Tibial artery (tissue), 4 donors: ENCODE measurements at regions not wholly inside any gene's neighbourhood (a gene's known extent, or its start where the extent isn't known, plus 50 kb on each side); places are given as distances from the start of the nearest gene placed in this dataset.

Experiments used
- DNase-seq, 2 donors: peaks; one replicate each; pipeline ENCODE4 v3.0.0-alpha.2; 2019
- H3K27ac ChIP-seq, 2 donors: fragments of 200-600 bp; sonication (generic) in 1 of 2; 1 replicate in 1 of 2; 2 replicates in 1 of 2; pipeline ENCODE4 v1.5.1; 2018 to 2019; ENCODE audit warnings: mild to moderate bottlenecking in 1 of 2
- H3K27me3 ChIP-seq, 2 donors: fragments of 200-600 bp; sonication (generic) in 1 of 2; one replicate each; pipeline versions ENCODE4 v1.5.1 to v1.6.0; 2016 to 2019
- H3K36me3 ChIP-seq, 3 donors: fragments of 200-600 bp; sonication (generic) in 2 of 3; one replicate each; pipeline ENCODE4 v1.5.1; 2016 to 2019; ENCODE audit warnings: mild to moderate bottlenecking in 2 of 3
- H3K4me1 ChIP-seq, 4 donors: fragments of 200-600 bp; sonication (generic) in 2 of 4; 1 replicate in 3 of 4; 2 replicates in 1 of 4; pipeline ENCODE4 v1.5.1; 2016 to 2019
- H3K4me3 ChIP-seq, 2 donors: fragments of 200-600 bp; sonication (generic) in 1 of 2; 1 replicate in 1 of 2; 2 replicates in 1 of 2; pipeline ENCODE4 v1.5.1; 2018 to 2019; ENCODE audit warnings: mild to moderate bottlenecking in 2 of 2
- H3K9me3 ChIP-seq, 3 donors: fragments of 200-600 bp; sonication (generic) in 1 of 3; one replicate each; pipeline ENCODE4 v1.5.1; 2016 to 2019
- intact Hi-C: fragments of 100-400 bp; cut with DNase I; formaldehyde crosslinking; loops from one replicate; pipeline ENCODE4 v1.15.0; 2023; ENCODE audit warnings: low total_unique reads
- TF ChIP-seq, protein P1 (sequence below), 2 experiments: fragments of 200-600 bp in 1 of 2; fragments of 450-650 bp in 1 of 2; IDR thresholded peaks; one replicate each; pipeline ENCODE4 v1.5.1; 2017 to 2019; ENCODE audit warnings: antibody characterized with exemption in 2 of 2, mild to moderate bottlenecking in 1 of 2, moderate library complexity in 1 of 2

DNA sequence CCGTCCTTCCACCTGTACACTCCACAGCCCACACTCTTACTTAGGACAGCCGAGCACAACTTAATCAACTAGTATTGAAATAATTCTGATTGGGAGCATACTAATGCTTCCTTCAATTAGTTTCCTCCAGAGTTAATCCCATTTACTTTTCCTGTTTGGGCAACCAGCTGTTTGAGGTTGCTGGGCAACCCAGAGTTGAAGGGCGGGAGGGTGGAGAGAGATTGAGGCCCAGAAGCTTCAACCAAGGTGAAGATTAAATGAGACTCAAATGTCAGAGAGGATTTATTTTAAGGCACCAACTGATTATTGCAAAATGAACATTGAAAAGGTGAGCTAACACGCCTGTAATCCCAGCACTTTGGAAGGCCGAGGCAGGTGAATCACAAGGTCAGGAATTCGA lies 428.5 kb upstream of the SEMA6D start:
- Histone ChIP-seq H3K9me3 (no peaks in the 10 kb centered on the region), H3K4me1 (peaks cover 0 to 9% (median 3%) of the 10 kb centered on the region in 4 donors), H3K4me3 (no peak overlapping the region), H3K36me3 (no peaks in the 10 kb centered on the region), H3K27me3 (no peaks in the 10 kb centered on the region), H3K27ac (no peak overlapping the region)
- intact Hi-C loops, result no loop called here
- no peak for DNase-seq
- TF ChIP-seq, protein P1, sequence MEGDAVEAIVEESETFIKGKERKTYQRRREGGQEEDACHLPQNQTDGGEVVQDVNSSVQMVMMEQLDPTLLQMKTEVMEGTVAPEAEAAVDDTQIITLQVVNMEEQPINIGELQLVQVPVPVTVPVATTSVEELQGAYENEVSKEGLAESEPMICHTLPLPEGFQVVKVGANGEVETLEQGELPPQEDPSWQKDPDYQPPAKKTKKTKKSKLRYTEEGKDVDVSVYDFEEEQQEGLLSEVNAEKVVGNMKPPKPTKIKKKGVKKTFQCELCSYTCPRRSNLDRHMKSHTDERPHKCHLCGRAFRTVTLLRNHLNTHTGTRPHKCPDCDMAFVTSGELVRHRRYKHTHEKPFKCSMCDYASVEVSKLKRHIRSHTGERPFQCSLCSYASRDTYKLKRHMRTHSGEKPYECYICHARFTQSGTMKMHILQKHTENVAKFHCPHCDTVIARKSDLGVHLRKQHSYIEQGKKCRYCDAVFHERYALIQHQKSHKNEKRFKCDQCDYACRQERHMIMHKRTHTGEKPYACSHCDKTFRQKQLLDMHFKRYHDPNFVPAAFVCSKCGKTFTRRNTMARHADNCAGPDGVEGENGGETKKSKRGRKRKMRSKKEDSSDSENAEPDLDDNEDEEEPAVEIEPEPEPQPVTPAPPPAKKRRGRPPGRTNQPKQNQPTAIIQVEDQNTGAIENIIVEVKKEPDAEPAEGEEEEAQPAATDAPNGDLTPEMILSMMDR (IDR thresholded peaks at IDR 0.05), result no peak

- TF ChIP-seq, protein P1 (IDR thresholded peaks at IDR 0.05), result no peak
- Histone ChIP-seq H3K36me3 (no peaks in the 10 kb centered on the region), H3K4me3 (no peak overlapping the region), H3K27me3 (no peaks in the 10 kb centered on the region), H3K27ac (no peak overlapping the region), H3K4me1 (peaks cover 0 to 14% (median 5%) of the 10 kb centered on the region in 4 donors), H3K9me3 (no peaks in the 10 kb centered on the region)
- intact Hi-C loops, result no loop called here
- DNase-seq, result no peak
Observed at GRCh38 chr15:47289656-47290055, 427.6 kb upstream of the SEMA6D start.

DNA sequence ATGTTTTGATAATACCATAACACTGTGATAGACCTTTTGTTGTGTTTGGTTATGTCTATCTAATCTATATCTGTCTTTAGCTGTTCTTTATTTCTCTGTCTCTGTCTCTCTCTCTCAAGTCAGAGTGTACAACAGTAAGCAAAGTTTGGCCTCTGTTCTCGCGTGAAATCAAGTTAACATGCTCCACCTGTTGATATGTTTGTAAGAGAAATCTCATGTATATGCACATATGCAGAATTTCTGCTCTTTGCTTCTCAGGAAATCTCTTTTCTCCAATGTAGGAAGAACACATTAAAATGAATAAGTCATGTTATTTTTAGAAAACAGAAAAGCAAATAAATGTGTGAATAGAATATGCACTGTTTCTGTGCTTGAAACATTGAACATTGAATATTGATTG lies 425.5 kb upstream of the SEMA6D start:
- intact Hi-C loops, result no loop called here
- peaks cover 0 to 14% (median 5%) of the 10 kb centered on the region in 4 donors for H3K4me1 ChIP-seq
- H3K27ac ChIP-seq, result no peak overlapping the region
- no peaks in the 10 kb centered on the region for H3K9me3 ChIP-seq
- TF ChIP-seq, protein P1 (IDR thresholded peaks at IDR 0.05), result no peak
- no peaks in the 10 kb centered on the region for H3K36me3 ChIP-seq
- no peaks in the 10 kb centered on the region for H3K27me3 ChIP-seq
- no peak for DNase-seq
- no peak overlapping the region for H3K4me3 ChIP-seq

- H3K4me3 ChIP-seq, result no peak overlapping the region
- intact Hi-C loops, result no loop called here
- H3K27ac ChIP-seq, result peak overlapping the region in 1 of 2 donors; percentile 27
- H3K4me1 ChIP-seq, result peaks cover 0 to 14% (median 5%) of the 10 kb centered on the region in 4 donors
- H3K27me3 ChIP-seq, result no peaks in the 10 kb centered on the region
- H3K9me3 ChIP-seq, result no peaks in the 10 kb centered on the region
- no peak for DNase-seq
- TF ChIP-seq, protein P1 (IDR thresholded peaks at IDR 0.05), result no peak
- no peaks in the 10 kb centered on the region for H3K36me3 ChIP-seq
Observed at GRCh38 chr15:47292638-47293190, 424.6 kb upstream of the SEMA6D start.

DNA sequence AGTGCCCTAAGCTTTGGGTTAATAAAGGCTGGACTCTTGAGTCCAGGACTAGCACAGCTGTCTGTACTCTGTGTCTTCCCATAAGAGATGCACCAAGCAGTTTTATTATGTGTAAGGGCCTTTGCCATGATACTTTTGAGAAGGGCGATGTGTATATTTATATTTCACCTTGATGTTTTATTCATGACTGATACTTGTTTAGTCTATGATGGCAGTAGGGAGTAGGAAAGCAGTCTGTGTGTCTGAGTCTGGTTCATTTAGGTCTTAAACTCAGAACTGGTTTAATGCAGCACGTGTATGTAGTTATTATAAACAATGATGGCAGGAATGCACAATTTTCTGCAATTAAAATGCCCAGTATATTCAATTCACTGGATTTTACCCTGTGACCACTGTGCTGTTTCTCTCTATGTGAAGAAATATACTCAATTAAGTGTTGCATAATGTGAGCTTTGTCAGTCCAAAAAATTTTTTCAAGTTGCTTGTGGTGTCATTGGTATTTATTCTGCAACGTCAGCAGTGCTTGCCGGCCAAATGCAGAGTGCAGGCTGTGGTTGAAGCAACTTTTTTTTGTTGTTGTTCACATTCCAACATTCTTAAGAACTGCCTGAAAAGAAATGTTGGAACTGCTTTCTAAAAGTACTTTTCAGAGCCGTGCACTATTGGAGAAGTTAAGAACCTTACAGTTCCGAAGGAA lies 423.7 kb upstream of the SEMA6D start:
- no peak overlapping the region for H3K4me3 ChIP-seq
- H3K36me3 ChIP-seq, result no peaks in the 10 kb centered on the region
- DNase-seq, result peak; percentile 81 to 83
- H3K27ac ChIP-seq, result peak overlapping the region in 1 of 2 donors; percentile 27
- intact Hi-C loops, result no loop called here
- H3K27me3 ChIP-seq, result no peaks in the 10 kb centered on the region
- no peaks in the 10 kb centered on the region for H3K9me3 ChIP-seq
- TF ChIP-seq, protein P1 (IDR thresholded peaks at IDR 0.05), result no peak
- H3K4me1 ChIP-seq, result peaks cover 0 to 14% (median 5%) of the 10 kb centered on the region in 4 donors
